Stimulated activated naive CD8-positive, alpha-beta T cell treated with anti-CD3 and anti-CD28 coated beads, Interleukin-15, Interleukin-2, amounts not matched to agents 100 U/mL and 50 U/mL, for 24 hours (primary cell): ENCODE measurements at regions not wholly inside any gene's neighbourhood (a gene's known extent, or its start where the extent isn't known, plus 50 kb on each side); places are given as distances from the start of the nearest gene placed in this dataset.

Experiments used
- ATAC-seq: fragments of 150-1000 bp; cut with Tn5 transposase; one replicate; pipeline ENCODE4 v1.10.0; 2021
- DNase-seq: peaks from one replicate; pipeline ENCODE4 v3.0.0; 2021

DNA sequence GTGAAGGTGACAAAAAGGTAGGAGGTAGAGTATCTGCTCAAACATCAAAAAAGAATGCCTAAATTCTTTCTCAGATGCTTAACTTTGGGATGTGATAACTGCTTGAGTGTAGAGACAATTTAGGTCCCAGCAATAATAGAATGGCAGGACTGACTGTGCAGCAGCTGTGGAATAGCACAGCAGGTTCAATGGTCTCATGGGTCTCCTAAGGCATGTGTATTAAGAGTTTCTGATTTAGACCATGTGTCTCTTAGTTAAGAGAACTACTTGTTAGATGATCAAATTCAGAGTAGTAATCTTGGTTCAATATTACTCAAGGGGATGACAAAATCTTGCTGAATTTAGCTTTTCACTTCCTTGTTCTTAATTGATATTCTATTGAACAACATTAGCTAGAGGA is 72.0 kb downstream of the ALX1 start:
- no peak for ATAC-seq
- DNase-seq: no peak

DNA sequence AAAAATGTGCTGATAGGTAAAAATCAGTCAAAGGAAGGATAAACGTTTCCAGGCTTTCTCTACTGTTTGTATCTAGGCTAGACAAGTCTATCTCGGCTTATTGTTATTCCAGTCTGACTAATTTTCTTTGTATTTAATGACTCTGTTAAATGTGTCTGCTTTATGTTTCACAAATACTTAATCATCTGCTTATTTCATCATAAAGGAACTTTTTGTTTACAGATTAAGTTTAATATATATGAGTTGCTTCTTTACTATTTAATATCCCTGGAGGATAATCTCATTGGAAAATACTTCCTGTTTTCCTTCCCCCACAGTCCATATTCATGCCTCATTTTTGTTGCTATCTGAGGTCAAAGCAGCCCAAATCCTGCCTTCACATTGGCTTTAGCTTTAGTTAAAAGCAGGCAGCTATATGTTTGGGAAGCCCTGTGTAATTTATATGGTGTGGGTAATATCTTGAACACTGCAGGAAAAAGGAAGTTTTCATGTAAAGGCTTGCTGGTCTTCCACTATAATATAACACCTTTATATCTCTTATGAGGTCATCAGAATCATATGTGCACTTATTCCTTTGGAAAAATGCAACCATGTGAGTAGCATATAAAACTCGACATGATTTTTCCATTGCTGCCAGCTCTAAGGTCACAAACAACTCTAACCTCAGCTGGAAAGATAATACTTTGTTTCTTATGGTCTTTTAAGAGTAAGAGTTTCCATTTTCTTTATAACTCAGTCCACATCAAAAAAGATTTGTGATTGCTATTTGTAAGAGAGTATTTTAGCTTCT is 76.8 kb downstream of the ALX1 start:
- ATAC-seq (no peak), DNase-seq (no peak)

DNA sequence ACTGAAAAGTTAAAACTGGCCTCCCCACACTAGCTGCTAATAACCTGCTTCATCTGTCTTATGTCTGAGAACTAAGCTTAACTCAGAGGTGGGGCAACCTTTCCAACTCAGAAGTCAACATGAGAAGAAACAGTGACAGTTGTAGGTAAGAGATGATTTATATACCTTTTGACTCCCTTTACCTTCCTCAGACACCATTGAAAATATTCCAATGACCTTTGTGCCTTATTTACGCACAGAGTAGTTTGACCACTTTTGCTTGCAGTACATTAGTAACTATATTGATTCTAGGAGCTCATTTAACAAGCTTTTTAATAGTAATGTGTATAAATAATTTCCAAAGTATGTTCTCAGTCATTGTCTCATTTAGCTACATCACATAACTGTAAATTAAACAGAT is 77.6 kb downstream of the ALX1 start:
- no peak for DNase-seq
- no peak for ATAC-seq

DNA sequence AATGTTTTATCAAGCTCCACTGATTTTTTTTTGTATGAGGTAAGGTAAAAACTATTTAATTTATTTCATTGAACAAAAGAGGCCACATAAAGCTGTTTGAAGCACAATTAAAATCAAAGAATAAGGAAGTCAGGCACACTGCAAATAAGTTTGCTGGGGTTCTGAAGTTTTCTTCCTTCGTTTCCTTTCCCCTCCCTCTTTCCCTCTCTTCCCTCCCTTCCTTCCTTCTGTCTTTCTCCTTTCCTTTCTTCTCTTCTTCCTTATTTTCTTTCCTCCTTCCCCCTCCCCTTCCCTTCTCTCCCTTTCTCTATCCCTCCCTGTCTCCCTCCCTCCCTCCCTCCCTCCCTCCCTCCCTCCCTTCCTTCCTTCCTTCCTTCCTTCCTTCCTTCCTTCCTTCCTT is 78.7 kb downstream of the ALX1 start:
- ATAC-seq (no peak), DNase-seq (no peak)

DNA sequence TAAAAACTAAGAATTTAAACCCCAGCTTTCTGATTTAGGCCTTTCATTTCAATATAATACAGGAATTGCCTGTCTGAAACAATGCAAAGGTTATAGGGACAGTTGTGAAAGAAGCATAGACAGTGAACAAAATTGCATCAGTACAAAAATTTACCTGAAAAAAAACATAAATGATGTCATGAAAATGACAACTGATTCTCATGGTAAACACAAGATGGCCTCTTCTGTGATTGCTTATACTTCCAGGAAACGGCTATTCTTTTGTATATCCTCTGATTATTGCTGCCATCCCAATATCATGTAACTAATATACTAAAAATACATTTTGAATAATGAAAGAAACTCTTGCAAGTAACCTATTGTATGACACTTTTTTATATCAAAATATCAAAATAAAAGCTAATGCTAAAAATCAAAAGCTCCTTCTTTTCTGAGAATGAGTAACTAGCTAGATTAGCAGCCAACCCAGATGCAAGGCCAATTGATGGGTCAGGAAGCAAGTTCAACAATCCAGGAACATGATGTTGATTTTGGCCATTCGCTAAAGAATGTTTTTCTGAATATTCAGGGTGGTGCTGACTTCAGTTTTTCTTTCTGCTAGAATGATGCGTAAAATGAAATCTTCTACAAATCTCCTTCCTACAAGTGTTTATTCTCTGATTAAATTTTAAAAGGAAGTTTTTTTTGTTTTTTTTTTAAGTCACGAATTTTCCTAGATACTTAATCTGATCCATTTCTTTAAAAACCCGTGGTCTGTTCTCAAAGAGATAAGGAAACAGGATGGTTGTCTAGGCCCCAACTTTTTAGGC is 83.6 kb downstream of the ALX1 start:
- no peak for ATAC-seq
- DNase-seq: no peak

DNA sequence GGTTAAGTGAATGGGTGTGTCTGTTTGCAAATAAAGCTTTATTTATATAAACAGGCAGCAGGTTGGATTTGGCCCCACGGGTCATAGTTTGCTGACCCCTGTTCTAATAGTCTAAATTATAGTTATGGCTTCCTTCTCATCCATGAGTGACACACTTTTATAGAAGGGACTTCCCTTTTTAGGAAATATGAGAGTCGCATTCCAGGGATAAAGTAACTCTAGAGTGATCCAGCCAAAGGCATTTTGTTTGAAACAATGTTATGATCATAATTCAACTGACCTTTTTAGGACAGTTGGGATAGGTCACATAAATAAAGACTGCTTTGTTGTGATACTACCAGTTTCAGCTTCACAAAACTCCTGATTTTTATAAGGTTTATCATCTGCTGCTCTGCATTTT is 87.9 kb downstream of the ALX1 start:
- DNase-seq: no peak
- no peak for ATAC-seq

DNA sequence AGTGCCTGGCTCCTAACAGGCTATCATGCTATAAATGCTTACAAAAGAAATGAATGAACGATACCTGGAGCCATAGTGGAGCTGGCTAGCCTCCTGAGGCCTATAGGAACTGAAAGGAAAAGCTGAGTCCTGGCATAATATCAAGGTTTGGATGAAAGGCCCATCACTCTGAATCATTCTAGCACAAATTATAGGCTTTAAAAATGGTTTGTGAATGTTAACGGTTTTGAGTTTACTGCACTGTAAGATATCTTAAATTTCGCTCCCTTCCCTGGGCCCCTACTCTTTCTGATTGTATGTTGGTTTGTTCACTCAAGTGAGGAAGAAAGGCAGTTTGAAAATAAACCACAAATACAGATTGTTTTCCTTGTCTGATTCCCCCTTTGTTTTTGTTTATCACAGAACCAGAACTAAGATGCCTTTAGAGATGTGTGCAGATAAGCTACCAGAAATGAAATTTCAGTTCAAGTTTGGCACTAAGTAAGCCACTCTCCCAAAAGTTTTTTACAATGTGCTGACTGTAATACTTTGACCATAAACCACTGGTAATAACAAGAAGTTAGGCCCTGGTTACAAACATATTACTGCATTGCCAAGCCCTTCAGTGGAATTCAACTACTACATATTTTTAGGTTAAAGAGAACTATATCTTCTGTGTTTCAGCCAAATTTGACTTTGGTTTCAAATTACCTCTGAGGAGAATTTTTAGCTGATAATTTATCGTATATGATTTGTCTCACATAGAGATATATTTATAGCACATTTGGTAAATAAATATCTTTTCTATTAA is 89.5 kb downstream of the ALX1 start:
- ATAC-seq (no peak), DNase-seq (no peak)

DNA sequence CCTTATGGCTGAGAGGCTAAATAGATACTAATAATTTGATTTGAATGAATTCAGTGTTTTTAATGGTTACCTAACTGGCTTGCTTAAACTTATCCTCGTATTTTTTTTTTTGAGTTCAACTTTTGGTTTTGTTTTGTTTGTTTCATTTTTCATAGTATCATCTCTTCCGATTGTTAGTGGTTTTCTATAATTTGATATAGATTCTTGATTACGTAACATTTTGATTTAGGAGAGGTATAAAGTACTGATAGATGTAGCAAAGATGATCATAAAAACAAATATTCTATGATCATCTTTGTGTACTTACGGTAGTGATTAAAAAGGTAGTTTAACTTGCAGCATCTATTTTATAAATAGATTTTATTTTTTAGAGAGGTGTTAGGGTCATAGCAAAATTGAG is 93.0 kb downstream of the ALX1 start:
- no peak for ATAC-seq

DNA sequence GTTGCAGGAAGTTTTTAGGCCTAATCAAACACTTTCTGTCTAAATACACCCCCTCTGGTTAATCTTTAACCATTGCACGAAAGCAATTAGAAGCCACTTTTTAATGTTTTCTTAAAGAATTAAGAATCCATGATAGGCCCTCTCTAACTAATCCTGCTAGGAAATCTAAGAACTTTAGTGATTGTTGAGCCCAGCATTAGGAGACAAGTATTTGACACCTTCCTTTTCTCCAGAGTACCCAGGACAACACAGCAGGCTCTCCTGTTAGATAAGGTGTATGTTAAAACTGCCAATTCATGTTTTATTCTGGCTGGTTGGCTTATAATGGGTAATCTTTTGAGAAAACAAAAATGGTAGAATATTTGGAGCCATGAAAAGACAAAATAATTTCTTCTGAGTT is 95.0 kb downstream of the ALX1 start:
- ATAC-seq (no peak), DNase-seq (no peak)

More for the DNA sequence above, 93.0 kb downstream of the ALX1 start:
- no peak for DNase-seq

DNA sequence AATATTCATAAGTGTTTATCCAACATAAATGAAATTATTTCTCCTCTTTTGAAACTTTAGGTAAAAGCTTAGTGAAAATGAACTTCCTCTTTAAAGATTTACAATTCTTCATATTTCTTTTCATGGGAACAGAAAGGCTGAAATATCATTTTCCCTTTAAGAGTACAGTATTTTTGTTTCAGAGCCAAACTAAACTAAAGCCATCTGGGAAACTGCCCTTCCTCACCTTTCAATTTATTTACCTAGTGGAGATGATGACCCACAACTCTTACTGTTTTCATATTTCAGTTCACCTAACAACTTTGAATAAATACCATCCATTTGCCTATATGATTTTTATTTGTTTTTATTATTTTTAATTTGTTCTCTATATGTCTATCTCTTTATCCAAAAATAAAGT is 105.4 kb downstream of the ALX1 start:
- DNase-seq (no peak), ATAC-seq (no peak)

DNA sequence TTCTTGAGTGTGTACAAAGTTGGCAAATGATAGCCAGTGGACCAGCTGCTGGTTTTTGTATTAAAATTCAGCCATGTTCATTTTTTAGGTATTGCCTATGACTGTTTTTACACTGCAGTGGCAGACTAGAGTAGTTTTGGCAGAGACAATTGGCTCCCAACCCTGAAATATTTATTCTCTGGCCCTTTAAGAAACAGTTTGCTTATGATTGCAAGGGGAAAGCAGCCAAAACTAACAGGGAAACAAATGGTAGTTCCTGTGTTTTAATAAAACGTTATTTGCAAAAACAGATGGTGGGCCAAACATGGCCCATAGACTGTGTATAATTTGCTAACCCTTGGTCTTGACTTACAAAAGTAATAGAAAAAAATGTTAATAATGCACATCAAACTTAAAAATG is 110.2 kb downstream of the ALX1 start:
- ATAC-seq: no peak

DNA sequence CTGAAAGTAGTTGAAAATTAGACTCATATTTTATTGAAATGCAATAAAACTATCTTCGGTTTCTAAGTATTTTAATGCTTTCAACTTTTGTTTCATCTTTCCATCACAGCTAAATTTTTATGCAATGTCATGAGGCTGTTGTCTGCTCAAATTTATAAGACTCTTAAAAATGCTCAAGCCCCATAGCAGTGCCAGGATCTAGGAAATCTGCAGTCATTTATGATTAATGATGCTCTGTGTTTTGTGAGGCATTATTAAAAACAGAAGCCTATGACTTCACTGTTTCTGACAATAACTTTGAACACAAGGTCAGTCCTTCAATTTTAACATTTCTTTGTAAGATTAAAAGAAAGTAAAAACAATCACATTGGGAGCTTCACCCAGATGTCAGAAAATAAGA is 112.5 kb downstream of the ALX1 start:
- no peak for DNase-seq
- no peak for ATAC-seq

More for the DNA sequence above, 110.2 kb downstream of the ALX1 start:
- no peak for DNase-seq

DNA sequence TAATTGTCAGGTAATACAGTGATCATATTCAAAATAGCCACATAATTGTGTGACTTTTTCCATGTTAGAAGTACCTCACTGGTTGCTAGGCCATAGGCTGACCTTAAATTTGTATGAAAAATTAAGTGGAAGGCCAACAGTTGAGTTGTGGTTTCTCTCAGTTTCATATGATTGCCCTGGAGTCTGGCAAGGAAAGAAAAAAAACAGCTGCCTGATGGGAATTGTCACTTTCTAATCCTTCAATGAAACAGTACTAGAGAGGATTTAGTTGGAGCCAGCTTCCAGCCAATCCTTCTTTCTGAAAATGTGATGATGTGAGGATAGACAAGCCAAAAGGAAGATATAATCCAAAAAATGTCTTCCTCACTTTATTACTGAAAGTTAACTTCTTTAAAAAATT is 113.6 kb downstream of the ALX1 start:
- ATAC-seq: no peak

DNA sequence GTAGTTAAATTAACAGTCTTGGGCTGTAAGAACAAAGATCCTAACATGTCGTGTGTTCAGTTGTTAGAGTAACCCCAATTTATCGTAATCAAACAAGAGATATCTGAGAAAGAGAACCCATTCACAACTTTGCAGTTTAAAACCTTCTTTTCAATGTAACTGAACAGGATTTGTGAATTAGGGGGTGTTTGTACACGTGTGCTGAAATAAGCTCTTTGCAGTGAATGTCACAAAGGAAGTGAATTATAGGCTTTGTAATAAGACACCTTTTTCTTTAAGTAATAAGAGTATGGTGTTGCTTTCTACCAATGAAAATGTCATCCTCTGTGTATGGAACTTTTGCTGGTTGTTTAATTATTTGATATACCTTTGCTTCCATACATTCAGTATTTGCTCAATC is 114.0 kb downstream of the ALX1 start:
- DNase-seq (no peak), ATAC-seq (no peak)

More for the DNA sequence above, 113.6 kb downstream of the ALX1 start:
- no peak for DNase-seq

DNA sequence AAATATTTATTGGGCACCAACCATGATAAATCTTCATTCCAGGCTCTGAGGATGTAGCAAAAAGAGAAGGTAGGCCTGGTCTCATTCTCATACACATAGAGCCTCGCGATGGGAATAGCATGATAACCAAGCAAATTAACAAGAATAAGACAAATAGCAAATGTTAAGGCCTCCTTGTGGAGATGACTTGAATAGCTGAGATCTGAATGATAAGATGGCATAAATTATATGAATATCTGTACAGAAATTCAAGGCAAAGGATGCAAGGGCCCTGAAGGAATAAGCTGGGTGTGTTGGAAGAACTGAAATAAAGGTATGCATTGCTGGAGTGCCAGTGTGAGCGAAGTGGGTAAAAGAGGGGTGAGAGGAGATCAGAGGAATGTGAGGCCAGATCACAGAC is 114.8 kb downstream of the ALX1 start:
- no peak for DNase-seq
- no peak for ATAC-seq

DNA sequence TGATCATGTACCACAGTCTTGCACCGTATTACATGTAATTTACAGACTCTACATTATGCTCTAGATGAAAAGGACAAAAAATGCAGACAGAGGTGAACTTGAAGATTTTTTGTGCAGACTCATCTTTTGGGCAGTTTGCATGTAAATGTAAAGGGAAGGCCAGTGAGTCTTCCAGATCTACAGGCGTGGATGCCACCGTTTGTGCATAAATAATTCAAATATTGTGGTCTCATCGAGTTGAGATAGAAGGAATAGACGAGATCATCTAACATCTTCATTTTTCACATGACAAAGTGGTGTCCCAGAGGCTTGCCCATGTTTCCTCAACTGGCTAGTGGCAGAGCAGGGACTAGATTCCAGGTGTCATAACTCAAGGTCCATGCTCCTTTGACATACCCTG is 125.2 kb downstream of the ALX1 start:
- ATAC-seq: no peak
- DNase-seq: no peak

DNA sequence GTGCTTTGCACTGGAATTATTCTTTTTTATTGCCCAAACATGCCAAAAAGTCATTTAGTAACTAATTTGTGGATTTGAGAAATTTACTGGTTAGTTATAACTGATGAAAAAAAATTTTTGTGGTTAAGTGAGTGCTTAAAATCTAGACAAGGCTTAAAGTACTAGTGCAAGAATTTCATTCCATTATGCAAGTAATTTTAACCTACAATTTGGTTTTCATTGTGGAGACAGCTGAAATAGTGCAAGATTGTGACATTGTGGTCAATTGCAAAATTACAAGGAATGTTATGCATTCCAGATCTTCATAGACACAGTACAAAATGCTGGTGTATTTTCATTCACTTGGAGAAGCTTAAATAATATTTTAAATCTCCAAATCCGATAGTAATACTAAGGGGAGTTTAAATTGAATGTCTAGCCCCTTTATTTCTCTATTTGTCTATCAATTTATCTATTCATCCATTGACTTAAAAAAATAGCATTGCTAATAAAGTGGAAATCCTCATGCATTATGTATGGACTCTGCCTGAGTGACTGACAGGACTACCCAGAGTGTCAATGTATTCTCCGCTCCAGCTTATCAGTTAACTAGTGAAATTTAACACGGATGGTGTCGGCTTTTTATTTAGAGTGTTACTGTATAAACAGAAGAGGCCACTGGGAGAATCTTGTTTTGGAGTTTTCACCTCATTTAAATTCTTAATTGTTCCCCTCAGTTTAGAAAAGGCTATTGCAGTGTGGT is 125.9 kb downstream of the ALX1 start:
- no peak for DNase-seq
- ATAC-seq: no peak

DNA sequence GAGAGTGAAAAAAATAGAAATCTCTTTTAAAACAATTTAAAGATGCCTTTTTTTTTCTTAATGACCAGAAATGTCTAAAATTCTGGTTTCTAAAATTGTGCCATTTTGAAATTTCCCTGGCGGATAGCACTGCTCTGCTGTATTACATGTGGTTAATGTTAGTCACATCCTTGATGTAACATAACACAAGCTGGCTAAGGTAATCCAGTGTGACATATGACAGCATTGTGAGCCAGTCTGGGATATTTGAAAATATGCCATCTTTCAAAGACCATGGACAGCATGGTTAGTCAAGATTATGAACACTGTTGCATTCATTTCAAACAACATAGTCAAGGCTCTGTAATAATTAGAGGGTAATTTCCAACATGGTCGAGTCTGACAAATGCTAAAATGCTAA is 133.2 kb downstream of the ALX1 start:
- DNase-seq (no peak), ATAC-seq (no peak)

DNA sequence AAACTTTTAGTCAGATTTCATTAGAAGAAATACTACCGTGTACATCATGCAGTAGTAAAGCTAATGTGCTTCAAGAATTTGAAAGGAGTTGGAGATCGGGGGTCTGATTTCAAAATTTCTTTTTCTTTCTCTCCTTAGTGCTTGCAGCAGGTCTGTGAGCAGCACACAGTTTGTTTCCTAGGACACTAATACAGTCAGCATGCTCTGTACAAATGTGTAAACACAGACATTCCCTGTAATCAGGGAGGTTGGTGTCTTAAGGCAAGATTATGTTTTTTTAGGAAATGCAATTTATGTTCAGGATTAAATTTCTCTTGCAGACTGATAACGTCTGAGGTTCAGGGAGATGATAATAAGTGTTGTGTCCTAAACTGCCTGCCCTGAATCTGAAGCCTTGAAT is 142.7 kb downstream of the ALX1 start:
- ATAC-seq (no peak), DNase-seq (no peak)

DNA sequence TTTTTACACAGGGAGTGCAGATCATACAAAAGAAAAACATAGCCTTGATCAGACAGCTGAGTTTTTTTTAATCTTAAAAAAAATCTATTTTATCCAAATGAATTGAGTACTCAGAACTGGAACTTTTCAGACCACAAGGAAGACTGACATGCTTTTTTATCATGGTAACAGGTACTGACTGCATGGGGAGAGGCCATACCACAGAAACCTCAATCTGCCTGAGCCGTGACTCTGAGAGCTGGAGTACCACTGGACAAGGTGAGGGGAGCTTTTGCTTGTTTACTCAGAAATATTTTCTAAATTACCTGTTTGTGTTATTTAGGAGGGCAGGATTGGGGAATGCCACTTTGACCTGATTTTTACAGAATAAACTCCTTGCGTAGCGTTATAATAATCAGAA is 143.9 kb downstream of the ALX1 start:
- no peak for ATAC-seq
- DNase-seq: no peak

DNA sequence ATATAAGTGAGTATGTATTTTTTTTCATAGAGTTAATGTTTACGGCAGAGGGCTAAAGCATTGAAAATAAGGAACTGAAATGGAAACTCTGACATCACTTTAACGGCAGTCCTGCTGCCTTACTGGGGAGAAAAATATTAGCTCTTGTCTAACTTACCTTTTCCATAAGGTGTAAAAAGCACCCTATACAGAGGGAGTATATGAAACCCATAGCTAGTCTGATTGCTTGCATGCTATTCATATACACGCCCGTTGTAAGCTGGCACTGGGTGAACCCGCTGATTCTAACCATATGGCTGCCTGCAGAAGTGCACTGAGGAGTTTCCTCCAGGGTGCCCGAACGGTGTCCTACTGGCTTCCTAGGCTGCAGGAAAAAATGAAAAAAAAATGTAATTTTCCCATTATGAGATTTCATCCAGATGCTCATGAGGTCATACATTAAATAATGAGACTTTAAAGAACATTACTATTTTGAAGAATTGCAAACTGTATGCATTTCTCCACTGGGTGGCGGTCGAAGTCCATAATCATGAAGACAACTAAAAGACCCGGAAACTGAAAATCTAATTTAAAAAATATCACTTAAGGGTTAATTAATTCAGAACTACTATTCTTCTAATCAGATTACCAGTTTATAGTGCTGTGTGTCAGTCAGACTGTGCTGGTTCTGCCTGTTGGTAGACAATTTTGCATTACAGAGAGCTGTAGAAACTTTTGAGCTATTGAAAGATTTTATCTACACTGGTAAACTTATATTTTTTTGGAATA is 144.7 kb downstream of the ALX1 start:
- DNase-seq (peak; percentile 26), ATAC-seq (no peak)

DNA sequence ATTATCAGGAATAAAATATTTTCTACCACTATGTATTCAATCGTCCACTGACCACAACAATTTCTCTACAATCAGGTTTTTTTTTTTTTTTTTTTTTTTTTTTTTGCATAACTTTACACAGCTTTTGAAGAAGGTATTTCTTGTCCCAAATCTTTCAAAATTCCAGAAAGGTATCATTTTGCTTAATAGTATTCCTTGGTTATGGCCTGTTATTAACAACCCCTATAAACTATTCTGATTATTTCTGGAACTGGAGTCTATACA is 145.3 kb downstream of the ALX1 start:
- ATAC-seq: no peak
- DNase-seq: no peak
